HL-60 (cell line): ENCODE measurements at regions not wholly inside any gene's neighbourhood (a gene's known extent, or its start where the extent isn't known, plus 50 kb on each side); places are given as distances from the start of the nearest gene placed in this dataset.

Source experiments
- CTCF ChIP-seq: IDR thresholded peaks from one replicate; pipeline ENCODE4 v1.5.1; 2011; ENCODE audit warnings: low read length, control low read depth, inconsistent platforms; ENCODE audit not compliant: insufficient read depth
- POLR2AphosphoS5 ChIP-seq: IDR thresholded peaks from 2 replicates; pipeline ENCODE4 v1.6.1; 2012; ENCODE audit warnings: low read depth

- no peak for TF ChIP-seq CTCF
- TF ChIP-seq POLR2AphosphoS5: no peak
Measured at GRCh38 chr2:125033871-125034270, 1008.8 kb downstream of the CNTNAP5 start.
